ENCODE measurements at regions not wholly inside any gene's neighbourhood (a gene's known extent, or its start where the extent isn't known, plus 50 kb on each side); places are given as distances from the start of the nearest gene placed in this dataset.
"Not testable (repeated sequence)": the region's sequence is repeated elsewhere in the genome, so short reads cannot be mapped to it uniquely, and the experiment has no call there.

- not testable (repeated sequence) for TF ChIP-seq EP300 (IDR thresholded peaks at IDR 0.05); SREBF2 (IDR thresholded peaks at IDR 0.05); SMC3 (IDR thresholded peaks at IDR 0.05); MAX (IDR thresholded peaks at IDR 0.05); MYC (IDR thresholded peaks at IDR 0.05; ENCODE audit: borderline replicate concordance, low read length)
- TF ChIP-seq, protein P1, sequence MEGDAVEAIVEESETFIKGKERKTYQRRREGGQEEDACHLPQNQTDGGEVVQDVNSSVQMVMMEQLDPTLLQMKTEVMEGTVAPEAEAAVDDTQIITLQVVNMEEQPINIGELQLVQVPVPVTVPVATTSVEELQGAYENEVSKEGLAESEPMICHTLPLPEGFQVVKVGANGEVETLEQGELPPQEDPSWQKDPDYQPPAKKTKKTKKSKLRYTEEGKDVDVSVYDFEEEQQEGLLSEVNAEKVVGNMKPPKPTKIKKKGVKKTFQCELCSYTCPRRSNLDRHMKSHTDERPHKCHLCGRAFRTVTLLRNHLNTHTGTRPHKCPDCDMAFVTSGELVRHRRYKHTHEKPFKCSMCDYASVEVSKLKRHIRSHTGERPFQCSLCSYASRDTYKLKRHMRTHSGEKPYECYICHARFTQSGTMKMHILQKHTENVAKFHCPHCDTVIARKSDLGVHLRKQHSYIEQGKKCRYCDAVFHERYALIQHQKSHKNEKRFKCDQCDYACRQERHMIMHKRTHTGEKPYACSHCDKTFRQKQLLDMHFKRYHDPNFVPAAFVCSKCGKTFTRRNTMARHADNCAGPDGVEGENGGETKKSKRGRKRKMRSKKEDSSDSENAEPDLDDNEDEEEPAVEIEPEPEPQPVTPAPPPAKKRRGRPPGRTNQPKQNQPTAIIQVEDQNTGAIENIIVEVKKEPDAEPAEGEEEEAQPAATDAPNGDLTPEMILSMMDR (IDR thresholded peaks at IDR 0.05): not testable (repeated sequence)
These were observed 69.7 kb upstream of the NAF1 start for GRCh38 chr4:163236389-163236788.

Measured in A549 (cell line).